ENCODE measurements at regions not wholly inside any gene's neighbourhood (a gene's known extent, or its start where the extent isn't known, plus 50 kb on each side); places are given as distances from the start of the nearest gene placed in this dataset.

GRCh38 chr5:171595801-171596231, 176.4 kb downstream of the FGF18 start:
- Histone ChIP-seq H3K9me3 (ENCODE audit: control insufficient read depth, low read length) (no peaks in the 10 kb centered on the region), H3K4me3 (ENCODE audit: low read length) (no peak overlapping the region), H3K36me3 (ENCODE audit: control insufficient read depth, insufficient read depth, low read length, severe bottlenecking) (no peaks in the 10 kb centered on the region), H3K9ac (ENCODE audit: low read length) (no peak overlapping the region), H3K27me3 (replicated peaks; ENCODE audit: control insufficient read depth, insufficient read depth, low read length) (peaks cover 5% of the 10 kb centered on the region), H3K4me1 (ENCODE audit: control insufficient read depth, insufficient read depth, low read length) (peaks cover 18% of the 10 kb centered on the region)
- DNase-seq (ENCODE audit: low read depth): peak; percentile 40

- no peak overlapping the region for H3K4me3 ChIP-seq (ENCODE audit: low read length)
- H3K36me3 ChIP-seq (ENCODE audit: control insufficient read depth, insufficient read depth, low read length, severe bottlenecking): no peaks in the 10 kb centered on the region
- H3K27me3 ChIP-seq (replicated peaks; ENCODE audit: control insufficient read depth, insufficient read depth, low read length): peaks cover 5% of the 10 kb centered on the region
- H3K4me1 ChIP-seq (ENCODE audit: control insufficient read depth, insufficient read depth, low read length): peaks cover 18% of the 10 kb centered on the region
- no peak overlapping the region for H3K9ac ChIP-seq (ENCODE audit: low read length)
- H3K9me3 ChIP-seq (ENCODE audit: control insufficient read depth, low read length): no peaks in the 10 kb centered on the region
- peak; percentile 71 for DNase-seq (ENCODE audit: low read depth)
Observed at GRCh38 chr5:171596391-171596878, 177.0 kb downstream of the FGF18 start.

- no peak for DNase-seq (ENCODE audit: low read depth)
Observed at GRCh38 chr5:171597946-171598640, 178.6 kb downstream of the FGF18 start.

GRCh38 chr5:171598641-171599152, 179.2 kb downstream of the FGF18 start:
- no peak for DNase-seq (ENCODE audit: low read depth)
- no peaks in the 10 kb centered on the region for H3K9me3 ChIP-seq (ENCODE audit: control insufficient read depth, low read length)
- no peak overlapping the region for H3K9ac ChIP-seq (ENCODE audit: low read length)
- H3K4me3 ChIP-seq (ENCODE audit: low read length): no peak overlapping the region
- no peaks in the 10 kb centered on the region for H3K36me3 ChIP-seq (ENCODE audit: control insufficient read depth, insufficient read depth, low read length, severe bottlenecking)
- peaks cover 16% of the 10 kb centered on the region for H3K4me1 ChIP-seq (ENCODE audit: control insufficient read depth, insufficient read depth, low read length)
- H3K27me3 ChIP-seq (replicated peaks; ENCODE audit: control insufficient read depth, insufficient read depth, low read length): peaks cover 5% of the 10 kb centered on the region

More at GRCh38 chr5:171597946-171598640, 178.6 kb downstream of the FGF18 start:
- no peaks in the 10 kb centered on the region for H3K36me3 ChIP-seq (ENCODE audit: control insufficient read depth, insufficient read depth, low read length, severe bottlenecking)
- no peaks in the 10 kb centered on the region for H3K9me3 ChIP-seq (ENCODE audit: control insufficient read depth, low read length)
- no peak overlapping the region for H3K4me3 ChIP-seq (ENCODE audit: low read length)
- peaks cover 5% of the 10 kb centered on the region for H3K27me3 ChIP-seq (replicated peaks; ENCODE audit: control insufficient read depth, insufficient read depth, low read length)
- peaks cover 16% of the 10 kb centered on the region for H3K4me1 ChIP-seq (ENCODE audit: control insufficient read depth, insufficient read depth, low read length)
- no peak overlapping the region for H3K9ac ChIP-seq (ENCODE audit: low read length)

GRCh38 chr5:171599411-171599810, 180.0 kb downstream of the FGF18 start:
- Histone ChIP-seq H3K9ac (ENCODE audit: low read length) (no peak overlapping the region), H3K9me3 (ENCODE audit: control insufficient read depth, low read length) (peaks cover 2% of the 10 kb centered on the region), H3K27me3 (replicated peaks; ENCODE audit: control insufficient read depth, insufficient read depth, low read length) (peaks cover 5% of the 10 kb centered on the region), H3K4me1 (ENCODE audit: control insufficient read depth, insufficient read depth, low read length) (peaks cover 16% of the 10 kb centered on the region), H3K36me3 (ENCODE audit: control insufficient read depth, insufficient read depth, low read length, severe bottlenecking) (no peaks in the 10 kb centered on the region), H3K4me3 (ENCODE audit: low read length) (no peak overlapping the region)
- no peak for DNase-seq (ENCODE audit: low read depth)

- peaks cover 16% of the 10 kb centered on the region for H3K4me1 ChIP-seq (ENCODE audit: control insufficient read depth, insufficient read depth, low read length)
- H3K9me3 ChIP-seq (ENCODE audit: control insufficient read depth, low read length): peaks cover 6% of the 10 kb centered on the region
- H3K9ac ChIP-seq (ENCODE audit: low read length): no peak overlapping the region
- H3K36me3 ChIP-seq (ENCODE audit: control insufficient read depth, insufficient read depth, low read length, severe bottlenecking): no peaks in the 10 kb centered on the region
- H3K27me3 ChIP-seq (replicated peaks; ENCODE audit: control insufficient read depth, insufficient read depth, low read length): peaks cover 5% of the 10 kb centered on the region
- no peak for DNase-seq (ENCODE audit: low read depth)
- H3K4me3 ChIP-seq (ENCODE audit: low read length): no peak overlapping the region
Observed at GRCh38 chr5:171599957-171600612, 180.6 kb downstream of the FGF18 start.

- peaks cover 6% of the 10 kb centered on the region for H3K9me3 ChIP-seq (ENCODE audit: control insufficient read depth, low read length)
- H3K4me3 ChIP-seq (ENCODE audit: low read length): no peak overlapping the region
- H3K27me3 ChIP-seq (replicated peaks; ENCODE audit: control insufficient read depth, insufficient read depth, low read length): peaks cover 5% of the 10 kb centered on the region
- no peak overlapping the region for H3K9ac ChIP-seq (ENCODE audit: low read length)
- no peak for DNase-seq (ENCODE audit: low read depth)
- H3K4me1 ChIP-seq (ENCODE audit: control insufficient read depth, insufficient read depth, low read length): peaks cover 10% of the 10 kb centered on the region
- no peaks in the 10 kb centered on the region for H3K36me3 ChIP-seq (ENCODE audit: control insufficient read depth, insufficient read depth, low read length, severe bottlenecking)
Observed at GRCh38 chr5:171600741-171601265, 181.4 kb downstream of the FGF18 start.

GRCh38 chr5:171601266-171601881, 181.9 kb downstream of the FGF18 start:
- DNase-seq (ENCODE audit: low read depth): no peak
- Histone ChIP-seq H3K4me3 (ENCODE audit: low read length) (no peak overlapping the region), H3K27me3 (replicated peaks; ENCODE audit: control insufficient read depth, insufficient read depth, low read length) (peaks cover 5% of the 10 kb centered on the region)

GRCh38 chr5:171603591-171603990, 182.0 kb upstream of the SMIM23 start:
- Histone ChIP-seq H3K4me3 (ENCODE audit: low read length) (no peak overlapping the region), H3K36me3 (ENCODE audit: control insufficient read depth, insufficient read depth, low read length, severe bottlenecking) (no peaks in the 10 kb centered on the region), H3K9me3 (ENCODE audit: control insufficient read depth, low read length) (peaks cover 21% of the 10 kb centered on the region), H3K4me1 (ENCODE audit: control insufficient read depth, insufficient read depth, low read length) (no peaks in the 10 kb centered on the region), H3K27me3 (replicated peaks; ENCODE audit: control insufficient read depth, insufficient read depth, low read length) (peaks cover 5% of the 10 kb centered on the region), H3K9ac (ENCODE audit: low read length) (no peak overlapping the region)
- no peak for DNase-seq (ENCODE audit: low read depth)

More at GRCh38 chr5:171601266-171601881, 181.9 kb downstream of the FGF18 start:
- H3K9ac ChIP-seq (ENCODE audit: low read length): no peak overlapping the region
- no peaks in the 10 kb centered on the region for H3K36me3 ChIP-seq (ENCODE audit: control insufficient read depth, insufficient read depth, low read length, severe bottlenecking)
- H3K9me3 ChIP-seq (ENCODE audit: control insufficient read depth, low read length): peaks cover 11% of the 10 kb centered on the region
- peaks cover 5% of the 10 kb centered on the region for H3K4me1 ChIP-seq (ENCODE audit: control insufficient read depth, insufficient read depth, low read length)

- Histone ChIP-seq H3K4me3 (ENCODE audit: low read length) (no peak overlapping the region), H3K9ac (ENCODE audit: low read length) (no peak overlapping the region), H3K36me3 (ENCODE audit: control insufficient read depth, insufficient read depth, low read length, severe bottlenecking) (no peaks in the 10 kb centered on the region), H3K27me3 (replicated peaks; ENCODE audit: control insufficient read depth, insufficient read depth, low read length) (peaks cover 5% of the 10 kb centered on the region), H3K4me1 (ENCODE audit: control insufficient read depth, insufficient read depth, low read length) (no peaks in the 10 kb centered on the region), H3K9me3 (ENCODE audit: control insufficient read depth, low read length) (peaks cover 21% of the 10 kb centered on the region)
- no peak for DNase-seq (ENCODE audit: low read depth)
Observed at GRCh38 chr5:171604195-171604594, 181.4 kb upstream of the SMIM23 start.
